ENCODE measurements at regions not wholly inside any gene's neighbourhood (a gene's known extent, or its start where the extent isn't known, plus 50 kb on each side); places are given as distances from the start of the nearest gene placed in this dataset.
A peak's percentile ranks its signal among the peaks of the same experiment; 100 is the strongest.

GRCh38 chr20:2206957-2207769, 88.6 kb upstream of the TGM3 start (continued):
- TF ChIP-seq PRDM10 (CRISPR knock-in tag; IDR thresholded peaks at IDR 0.05; ENCODE audit: low read depth) (no peak), BCLAF1 (IDR thresholded peaks at IDR 0.05) (no peak), ZBTB7B (CRISPR knock-in tag; IDR thresholded peaks at IDR 0.05) (peak; percentile 90; the same call in 1 of the 2 replicates), GTF3A (CRISPR knock-in tag; conservative IDR thresholded peaks at IDR 0.05) (peak; percentile 84; the same call in 1 of the 2 replicates), ZSCAN25 (CRISPR knock-in tag; IDR thresholded peaks at IDR 0.05) (no peak), RARG (CRISPR knock-in tag; IDR thresholded peaks at IDR 0.05; ENCODE audit: low read depth) (no peak), PRPF4 (IDR thresholded peaks at IDR 0.05; ENCODE audit: low read depth, low read length, poor library complexity, severe bottlenecking) (no peak), ZGPAT (CRISPR knock-in tag; IDR thresholded peaks at IDR 0.05) (peak; percentile 64; the same call in 1 of the 2 replicates), CHD4 (IDR thresholded peaks at IDR 0.05; ENCODE audit: borderline replicate concordance, low read length) (no peak), ZFP91 (CRISPR knock-in tag; IDR thresholded peaks at IDR 0.05; ENCODE audit: borderline replicate concordance) (peak; percentile 92), ZNF816 (CRISPR knock-in tag; IDR thresholded peaks at IDR 0.05; ENCODE audit: borderline replicate concordance) (no peak), MBD4 (IDR thresholded peaks at IDR 0.05; ENCODE audit: borderline replicate concordance, low read length) (no peak), ZNF672 (CRISPR knock-in tag; IDR thresholded peaks at IDR 0.05) (no peak), ZNF556 (CRISPR knock-in tag; IDR thresholded peaks at IDR 0.05; ENCODE audit: borderline replicate concordance) (peak; percentile 84), KDM1A (CRISPR knock-in tag; IDR thresholded peaks at IDR 0.05) (no peak), STAG1 (CRISPR knock-in tag; IDR thresholded peaks at IDR 0.05) (peak; percentile 97), FOXJ3 (CRISPR knock-in tag; IDR thresholded peaks at IDR 0.05; ENCODE audit: borderline replicate concordance) (no peak), ZFP1 (CRISPR knock-in tag; IDR thresholded peaks at IDR 0.05) (no peak), TARDBP (CRISPR knock-in tag; IDR thresholded peaks at IDR 0.05) (no peak)

All from HepG2 (cell line).